HG03097 (cell line): ENCODE measurements at regions not wholly inside any gene's neighbourhood (a gene's known extent, or its start where the extent isn't known, plus 50 kb on each side); places are given as distances from the start of the nearest gene placed in this dataset.
"Not testable (repeated sequence)": the region's sequence is repeated elsewhere in the genome, so short reads cannot be mapped to it uniquely, and the experiment has no call there.

Experiments used
- ATAC-seq: cut with Tn5 transposase; IDR thresholded peaks from one replicate; pipeline ENCODE4 v1.9.1; 2021; ENCODE audit not compliant: unreplicated experiment, low FRiP score

DNA sequence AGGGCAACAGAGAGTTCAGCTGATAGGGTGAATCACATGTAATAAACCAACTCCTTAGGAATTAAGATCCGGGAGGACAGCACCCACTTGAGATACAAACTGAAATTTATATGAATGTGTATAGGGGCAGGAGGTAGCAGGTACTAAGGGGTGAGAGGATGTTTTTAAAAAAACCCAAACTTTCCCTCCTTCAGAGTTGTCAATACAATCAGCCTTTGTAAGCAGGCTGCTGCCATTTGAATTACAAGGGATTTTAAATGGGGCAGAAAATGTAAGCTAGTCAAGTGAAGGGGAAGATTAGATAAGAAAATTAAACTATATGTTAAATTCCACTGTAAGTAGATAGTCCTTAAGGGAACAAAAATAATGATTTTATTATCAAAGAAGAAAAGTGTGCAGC is 1239.7 kb upstream of the CELF4 start:
- no peak for ATAC-seq

DNA sequence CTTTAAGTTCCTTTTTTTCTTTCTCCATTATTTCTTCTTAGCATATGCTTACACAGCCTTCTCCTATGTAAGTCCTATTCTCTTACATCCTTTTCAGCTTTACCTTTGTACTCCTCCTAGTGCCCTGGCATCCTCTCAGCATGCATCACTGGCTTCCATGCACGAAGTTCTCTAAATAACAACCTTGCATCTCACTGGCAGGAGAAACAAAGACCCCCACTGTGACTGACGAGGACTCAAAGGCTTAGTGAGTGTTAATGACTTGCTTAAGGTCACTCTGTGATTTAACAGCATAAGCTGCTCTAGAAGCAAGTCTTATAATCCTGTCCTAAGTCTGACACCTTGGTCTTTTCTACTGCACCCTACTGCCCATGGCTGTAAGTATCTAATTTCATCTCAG is 1236.0 kb upstream of the CELF4 start:
- ATAC-seq, result no peak

DNA sequence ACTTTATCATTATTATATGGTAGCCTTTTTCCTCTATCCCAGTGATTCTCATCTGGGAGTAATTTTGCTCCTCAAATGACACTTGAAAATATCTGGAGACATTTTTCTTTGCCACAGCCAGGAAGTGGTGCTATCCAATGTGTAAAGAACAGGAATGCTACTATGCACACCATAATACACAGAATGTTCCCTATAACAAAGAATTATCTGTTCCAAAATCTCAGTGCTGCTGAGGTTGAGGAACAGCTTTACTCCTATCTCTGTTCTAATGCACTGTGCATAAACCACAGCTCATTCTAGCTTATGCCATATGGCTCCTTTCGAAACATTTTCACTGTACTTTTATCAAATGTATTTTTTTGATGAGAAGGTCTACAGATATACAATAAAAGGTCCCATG is 1231.2 kb upstream of the CELF4 start:
- no peak for ATAC-seq

DNA sequence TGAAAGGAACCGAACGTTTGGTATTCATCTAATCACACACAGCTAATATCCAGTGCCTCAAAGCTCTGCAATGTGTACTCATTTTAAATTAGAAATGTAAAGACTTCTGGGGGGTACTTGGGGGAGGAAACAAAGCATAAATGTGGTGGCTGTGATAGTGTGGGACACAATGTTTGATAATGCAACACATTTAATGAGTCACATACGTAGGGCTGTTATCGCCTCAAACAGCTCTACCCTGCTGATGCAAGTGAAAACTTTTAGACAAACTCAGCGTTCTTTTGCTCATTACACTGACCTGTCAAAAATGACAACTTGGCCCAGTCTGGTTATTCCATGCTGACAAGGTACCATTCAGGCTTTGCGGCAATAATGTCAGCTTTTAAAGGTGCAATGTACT is 1227.1 kb upstream of the CELF4 start:
- ATAC-seq, result no peak

DNA sequence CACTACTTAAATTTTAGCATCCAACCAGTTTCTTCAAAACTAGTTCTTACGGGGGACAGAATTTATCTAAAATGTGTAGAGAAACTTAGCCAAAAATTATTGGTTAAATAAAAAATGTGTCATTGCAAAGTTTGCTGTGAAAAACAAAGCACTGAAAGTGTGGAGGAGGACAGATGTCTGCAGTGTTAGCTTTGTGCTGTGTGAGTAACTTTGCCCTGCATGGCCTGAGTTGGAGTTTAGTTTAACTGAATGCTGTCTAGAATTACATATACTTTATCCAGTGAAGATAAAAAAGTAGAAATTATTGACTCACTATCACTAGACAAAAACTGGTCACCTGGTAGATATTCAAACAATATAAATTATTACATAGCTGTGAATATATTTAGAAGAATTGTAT is 1225.2 kb upstream of the CELF4 start:
- ATAC-seq, result no peak

DNA sequence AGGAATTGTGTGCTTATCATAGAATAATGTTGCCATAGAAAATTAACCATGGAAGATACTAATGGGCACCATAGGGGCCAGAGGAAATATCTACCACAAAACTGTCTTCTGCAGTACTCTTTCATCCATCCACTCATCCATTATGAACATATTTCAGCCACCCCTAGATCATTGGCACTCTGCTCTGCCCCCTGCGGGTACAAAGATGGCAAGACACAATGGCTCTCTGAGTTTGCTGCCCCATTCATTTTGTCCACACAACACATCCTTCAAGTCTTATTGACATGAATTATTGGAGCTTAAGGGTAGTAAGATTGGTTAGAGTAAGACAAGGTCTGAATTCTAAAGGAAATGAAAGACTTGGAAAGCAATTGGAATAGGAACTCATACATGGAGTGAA is 1224.7 kb upstream of the CELF4 start:
- no peak for ATAC-seq

DNA sequence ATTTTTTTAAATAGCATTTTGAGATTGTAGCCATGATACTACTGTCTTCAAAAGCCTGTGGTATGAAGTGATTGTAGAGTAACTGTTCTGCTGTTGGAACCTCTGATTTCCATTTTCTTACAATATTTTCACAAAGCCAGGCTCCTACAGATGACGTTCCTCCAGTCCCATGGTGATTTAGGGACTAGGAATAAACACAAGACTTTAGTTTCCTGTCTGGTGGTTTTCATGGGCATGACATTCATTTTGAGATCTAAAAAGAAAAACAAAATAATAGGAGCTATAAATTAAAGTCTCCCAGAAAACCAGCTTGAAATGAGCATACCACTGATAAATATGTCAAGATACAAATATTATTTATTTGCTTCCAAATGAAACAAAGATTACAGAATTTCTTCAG is 1223.5 kb upstream of the CELF4 start:
- no peak for ATAC-seq

DNA sequence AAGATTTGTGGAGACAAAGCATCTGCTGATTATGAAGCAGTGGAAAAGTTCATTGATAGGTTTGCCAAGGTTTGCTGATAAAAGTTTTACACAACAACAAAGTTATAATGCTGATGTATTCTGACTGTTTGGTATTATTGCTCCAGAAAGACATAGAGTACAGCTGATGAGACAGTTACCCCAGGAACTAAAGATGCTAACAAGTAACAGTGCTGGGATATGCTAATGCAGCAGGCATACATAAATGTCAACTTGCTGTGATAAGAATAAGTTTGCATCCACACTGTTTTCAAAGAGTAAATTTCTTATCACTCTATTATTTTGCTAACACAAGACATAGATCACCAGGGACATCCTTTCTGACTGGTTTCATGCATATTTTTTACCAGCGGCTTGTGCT is 1221.3 kb upstream of the CELF4 start:
- no peak for ATAC-seq

DNA sequence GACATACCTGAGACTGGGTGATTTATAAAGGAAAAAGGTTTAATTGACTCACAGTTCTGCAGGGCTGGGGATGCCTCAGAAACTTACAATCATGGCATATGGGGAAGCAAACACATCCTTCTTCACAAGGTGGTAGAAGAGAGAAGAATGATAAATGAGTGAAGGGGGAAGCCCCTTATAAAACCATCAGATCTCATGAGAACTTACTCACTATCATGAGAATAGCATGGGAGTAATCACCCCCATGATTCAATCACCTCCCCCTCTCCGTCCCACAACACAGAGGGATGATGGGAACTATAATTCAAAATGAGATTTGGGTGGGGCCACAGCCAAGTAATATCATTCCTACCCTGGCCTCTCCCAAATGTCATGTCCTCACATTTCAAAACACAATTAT is 1206.0 kb upstream of the CELF4 start:
- ATAC-seq, result not testable (repeated sequence)

DNA sequence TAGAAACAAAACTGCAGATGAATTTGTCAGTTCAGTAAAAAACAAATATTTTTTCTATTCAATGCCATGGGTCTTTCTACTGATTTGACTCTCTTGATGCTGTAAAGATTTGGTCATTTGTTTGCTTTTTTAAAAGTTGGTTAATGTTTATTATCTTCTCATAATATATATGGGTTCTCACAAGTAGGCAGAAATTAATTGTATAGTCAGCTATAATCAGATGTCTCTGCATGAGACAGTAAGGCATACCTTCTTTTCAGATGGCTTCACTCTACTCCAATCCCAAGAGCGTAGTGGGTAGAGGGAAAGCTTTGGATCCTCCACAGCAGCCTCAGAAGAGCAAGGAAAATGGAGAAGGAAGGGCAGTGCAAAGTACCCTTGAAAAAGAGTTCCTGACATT is 1202.9 kb upstream of the CELF4 start:
- no peak for ATAC-seq

DNA sequence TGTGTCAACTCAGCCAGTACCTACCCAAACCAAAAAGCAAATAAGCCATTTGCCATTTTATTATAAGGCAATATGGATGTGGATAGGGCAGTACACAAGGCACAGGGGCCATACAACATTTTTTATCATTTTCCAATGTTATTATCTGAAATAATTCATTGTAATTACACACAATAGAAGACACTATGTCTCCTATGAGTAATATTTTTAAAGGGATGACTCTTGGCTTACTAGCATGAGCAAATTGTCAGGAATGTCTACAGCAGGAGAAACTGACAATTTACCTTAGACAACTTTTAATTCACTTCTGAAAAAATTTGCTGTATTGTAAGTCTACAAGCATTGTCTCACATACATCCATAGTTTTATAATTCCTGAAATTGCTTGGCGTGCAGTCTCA is 1193.9 kb upstream of the CELF4 start:
- ATAC-seq, result no peak

DNA sequence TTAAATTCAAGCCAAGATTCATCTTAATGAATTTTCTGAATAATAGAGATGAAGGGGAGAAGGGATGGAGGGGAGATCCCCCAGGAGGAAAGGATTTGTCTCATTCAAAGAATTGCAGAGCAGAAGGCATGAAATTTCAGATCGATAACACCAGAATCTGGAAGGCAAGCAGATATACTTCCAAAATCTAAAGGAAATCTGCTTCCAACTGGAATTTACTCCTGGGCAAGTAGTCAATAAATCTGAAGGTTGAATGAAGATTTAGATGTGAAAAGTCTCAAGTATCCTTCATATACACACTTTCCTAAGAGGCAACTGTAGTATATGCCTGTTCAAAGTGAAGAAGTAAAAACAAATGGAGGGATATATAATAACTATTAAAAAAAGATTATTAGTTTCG is 1190.8 kb upstream of the CELF4 start:
- ATAC-seq, result no peak

DNA sequence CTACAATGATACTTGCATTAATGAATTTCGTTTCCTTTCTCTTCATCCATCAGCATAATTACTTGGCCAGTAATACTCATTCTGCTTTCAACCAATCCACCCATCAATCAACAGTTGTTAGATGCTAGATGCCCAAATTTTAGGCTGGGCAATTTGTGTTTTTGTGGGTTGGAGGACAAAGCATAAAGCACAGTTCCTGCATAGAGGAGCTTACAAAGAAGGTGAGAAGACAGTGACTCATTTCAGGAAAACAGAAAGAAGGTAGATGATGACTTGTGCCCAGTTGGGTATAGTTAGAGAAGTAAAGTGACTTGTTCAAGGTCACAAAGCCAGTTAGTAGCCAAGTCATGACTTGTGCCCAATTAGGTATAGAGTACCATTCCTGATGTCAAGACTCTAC is 1186.8 kb upstream of the CELF4 start:
- no peak for ATAC-seq

DNA sequence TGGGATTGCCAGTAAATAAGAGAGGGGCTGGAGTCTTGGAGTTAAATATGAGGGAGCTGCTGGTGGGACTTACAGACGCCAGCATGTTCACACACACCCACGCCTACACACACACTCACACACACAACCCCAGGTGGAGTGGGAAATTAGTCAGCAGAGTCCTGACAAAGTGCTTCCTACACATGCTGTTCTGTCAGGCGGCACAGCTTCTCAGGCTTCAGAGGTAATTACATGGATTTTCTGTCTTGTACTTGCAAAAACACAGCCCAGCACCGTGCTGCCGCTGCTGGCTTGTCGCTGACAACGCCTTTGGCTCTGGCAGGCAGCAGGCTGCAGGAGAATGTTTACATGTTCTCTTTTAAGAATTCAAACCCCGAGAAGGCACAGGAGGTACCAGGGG is 1186.3 kb upstream of the CELF4 start:
- ATAC-seq, result no peak

DNA sequence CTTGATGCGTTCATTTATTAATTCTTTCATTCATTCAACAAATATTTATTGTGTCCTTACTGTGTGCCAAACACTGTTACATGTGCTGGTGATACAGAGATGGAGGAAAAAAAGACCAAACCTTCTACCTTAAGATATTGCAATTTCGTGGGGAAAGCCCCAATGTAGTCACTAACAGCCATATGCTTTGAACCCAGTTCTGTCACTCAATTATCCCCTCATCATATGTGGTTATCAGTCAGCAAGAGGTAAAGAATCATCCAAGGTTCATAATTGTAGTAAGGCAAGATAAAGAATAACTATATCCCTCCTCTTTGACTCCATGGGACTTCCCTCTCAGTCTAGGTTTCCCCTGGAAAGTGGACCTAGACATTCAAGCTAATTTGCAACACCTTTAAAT is 1185.6 kb upstream of the CELF4 start:
- no peak for ATAC-seq

DNA sequence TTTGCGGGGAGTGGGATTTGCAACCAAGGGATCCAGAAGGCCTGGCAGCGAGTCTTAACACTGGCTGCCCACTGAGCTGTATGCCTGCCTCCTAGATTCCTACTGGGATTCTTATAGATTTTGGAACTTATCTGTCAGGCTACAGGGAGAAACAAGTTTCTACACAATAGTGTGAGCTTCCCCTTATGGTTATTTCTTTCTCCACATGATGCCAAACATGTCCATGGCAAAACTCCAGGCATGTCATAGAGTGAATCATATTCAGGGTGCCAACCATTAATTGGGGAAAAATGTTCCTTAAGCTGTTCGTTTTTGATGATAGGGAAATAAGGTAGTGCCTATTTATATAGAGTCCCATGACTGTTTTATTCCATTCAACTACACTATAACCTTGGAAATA is 1185.2 kb upstream of the CELF4 start:
- no peak for ATAC-seq

DNA sequence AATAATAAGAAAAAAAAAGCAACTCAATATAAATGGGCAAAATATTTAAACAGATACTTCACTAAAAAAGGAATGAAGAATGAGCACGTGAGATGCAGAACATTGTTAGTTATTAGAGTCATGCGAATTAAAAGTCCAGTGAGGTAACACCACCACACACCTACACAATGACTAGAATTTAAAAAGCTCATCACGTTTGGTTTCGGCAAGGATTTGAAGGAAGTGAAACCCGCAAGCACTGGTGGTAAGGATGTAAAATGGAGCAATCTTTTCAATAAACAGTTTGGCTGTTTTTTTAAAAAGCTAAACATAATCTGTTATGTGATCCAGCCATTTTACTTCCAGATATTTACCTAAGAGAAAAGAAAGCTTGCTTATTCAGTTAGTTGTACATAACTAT is 1181.6 kb upstream of the CELF4 start:
- ATAC-seq, result no peak

DNA sequence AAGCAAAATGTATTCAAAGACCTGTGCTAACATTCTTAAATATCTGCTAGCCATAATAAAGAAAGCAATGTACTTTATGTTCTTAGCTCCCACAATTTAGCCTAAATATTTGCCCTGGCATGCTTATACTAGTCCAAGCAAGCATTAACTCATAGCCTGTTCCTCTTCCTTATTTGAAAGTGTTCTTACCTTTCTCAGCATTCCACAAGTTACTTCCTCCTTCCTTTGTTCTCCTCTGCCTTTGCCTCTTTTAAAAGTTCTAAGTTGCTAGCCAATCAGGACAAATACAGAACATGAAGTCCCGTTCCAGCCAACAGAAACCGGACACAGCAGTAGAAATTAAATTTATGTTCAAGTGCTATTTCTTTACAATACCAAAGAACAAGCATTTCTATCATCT is 1154.6 kb upstream of the CELF4 start:
- ATAC-seq, result not testable (repeated sequence)

DNA sequence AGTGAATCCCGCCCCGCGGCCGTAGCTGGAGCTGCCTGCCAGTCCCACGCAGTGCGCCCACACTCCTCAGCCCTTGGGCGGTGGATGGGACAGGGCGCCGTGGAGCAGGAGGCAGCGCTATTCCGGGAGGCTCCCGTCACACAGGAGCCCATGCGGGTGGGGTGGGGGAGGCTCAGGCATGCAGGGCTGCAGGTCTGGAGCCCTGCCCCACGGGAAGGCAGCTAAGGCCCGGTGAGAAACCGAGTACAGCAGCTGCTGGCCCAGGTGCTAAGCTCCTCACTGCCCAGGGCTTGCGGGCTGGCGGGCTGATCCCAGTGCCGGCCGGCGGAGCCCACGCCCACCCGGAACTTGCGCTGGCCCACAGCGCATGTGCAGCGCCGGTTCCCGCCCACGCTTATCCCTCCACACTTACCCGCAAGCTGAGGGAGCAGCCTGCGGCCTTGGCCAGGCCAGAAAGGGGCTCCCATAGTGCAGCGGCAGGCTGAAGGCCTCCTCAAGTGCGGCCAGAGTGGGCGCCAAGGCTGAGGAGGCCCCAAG is 1152.8 kb upstream of the CELF4 start:
- ATAC-seq, result no peak

DNA sequence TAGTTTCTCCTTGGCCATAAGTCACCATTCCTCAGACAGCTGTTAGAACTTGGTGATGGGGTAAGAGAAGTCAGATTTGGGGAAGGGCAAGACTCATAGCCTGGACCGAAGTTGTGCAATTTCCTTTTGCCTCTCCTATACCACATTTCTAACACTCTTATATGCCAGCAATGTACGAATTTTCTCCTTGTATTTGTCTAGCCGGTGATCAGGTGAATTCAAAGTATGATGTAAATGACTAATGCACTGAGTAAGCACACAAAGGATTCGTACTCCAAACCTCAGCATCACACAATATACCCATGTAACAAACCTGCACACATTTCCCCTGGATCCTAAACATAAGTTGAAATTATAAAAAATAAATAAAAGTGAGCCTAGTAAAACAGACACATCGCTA is 1143.5 kb upstream of the CELF4 start:
- ATAC-seq, result no peak

DNA sequence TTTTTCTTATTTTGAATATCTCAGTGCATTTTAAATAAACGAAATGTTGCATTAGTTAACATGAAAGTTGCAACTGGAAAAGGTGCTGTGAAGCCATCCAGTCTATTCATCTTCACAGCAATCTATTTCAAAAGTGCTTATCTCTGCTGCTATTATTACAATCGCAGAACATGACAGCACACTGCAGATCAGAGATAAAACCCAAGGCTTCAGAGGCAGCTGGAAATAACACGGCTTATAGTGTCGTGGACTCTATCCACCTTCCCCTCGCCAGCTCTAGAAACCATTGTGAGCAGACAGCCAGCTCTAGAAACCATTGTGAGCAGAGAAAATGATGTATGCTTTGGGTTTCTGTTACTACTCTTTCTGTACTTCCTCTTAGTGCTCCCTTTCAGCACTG is 1140.8 kb upstream of the CELF4 start:
- no peak for ATAC-seq

DNA sequence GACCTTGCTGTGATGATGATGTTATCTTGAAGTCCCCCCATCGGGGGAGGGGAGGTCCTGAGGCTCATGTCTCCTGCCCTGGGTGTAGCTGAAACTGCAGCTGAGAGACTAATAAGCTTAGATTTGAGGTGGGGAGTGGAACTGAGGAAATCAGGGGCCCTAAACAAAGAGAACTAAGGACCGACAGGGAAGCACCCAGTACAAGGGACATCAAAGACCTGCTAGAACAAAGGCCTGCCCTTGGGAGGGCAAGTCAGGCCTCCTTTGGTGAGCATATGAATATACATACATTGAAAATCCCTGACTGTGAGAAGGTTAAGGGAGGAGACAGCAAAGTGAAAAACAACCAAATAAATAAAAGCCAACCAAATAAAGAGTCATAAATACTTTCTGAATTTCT is 1132.5 kb upstream of the CELF4 start:
- ATAC-seq, result no peak

DNA sequence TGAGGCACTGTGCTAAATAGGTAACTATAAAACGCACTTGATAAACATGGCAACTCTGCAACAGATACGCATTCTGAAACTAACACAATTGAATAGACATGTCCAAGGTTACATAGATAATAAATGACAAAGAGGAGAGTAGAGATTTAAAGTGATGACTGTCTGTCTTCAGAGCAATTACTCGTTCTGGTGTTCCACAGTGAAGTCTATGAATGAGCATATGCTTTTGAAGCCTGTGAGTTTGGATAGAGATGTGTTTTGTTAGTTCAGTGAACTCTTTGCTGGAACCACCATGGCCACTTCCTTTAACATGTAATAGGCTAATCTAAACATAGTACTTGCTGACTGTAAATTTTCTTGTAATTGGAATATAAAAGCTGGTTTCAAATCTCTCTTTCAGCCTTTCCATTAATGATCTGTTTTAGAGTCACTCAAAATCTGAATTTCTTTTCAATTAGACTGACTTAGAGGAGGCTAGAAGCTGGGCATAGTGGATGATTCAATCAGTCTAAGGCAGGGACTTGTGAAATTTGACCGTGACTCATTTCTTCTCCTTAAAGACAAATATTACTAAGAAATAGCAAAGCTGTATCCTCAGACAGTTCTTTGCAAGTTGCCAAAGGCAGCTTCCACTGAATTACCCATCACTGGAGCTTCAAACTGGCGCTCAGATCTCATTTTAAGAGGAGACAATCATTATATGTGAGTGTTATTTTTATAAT is 1130.1 kb upstream of the CELF4 start:
- ATAC-seq, result no peak
